Panc1 (cell line): ENCODE measurements at regions not wholly inside any gene's neighbourhood (a gene's known extent, or its start where the extent isn't known, plus 50 kb on each side); places are given as distances from the start of the nearest gene placed in this dataset.

Experiments
- CTCF ChIP-seq: fragments of 450-650 bp; IDR thresholded peaks from 2 replicates; pipeline ENCODE4 v1.5.1; 2017; ENCODE audit warnings: mild to moderate bottlenecking
- SIN3A ChIP-seq: IDR thresholded peaks from 2 replicates; pipeline ENCODE4 v1.6.1; 2012; ENCODE audit warnings: low read depth, mild to moderate bottlenecking, low read length, moderate library complexity, borderline replicate concordance; ENCODE audit not compliant: insufficient read depth

GRCh38 chr6:40097590-40097989 is 163.3 kb upstream of the MOCS1 start:
- TF ChIP-seq CTCF (no peak), SIN3A (no peak)
